PFSK-1 (cell line): ENCODE measurements at regions not wholly inside any gene's neighbourhood (a gene's known extent, or its start where the extent isn't known, plus 50 kb on each side); places are given as distances from the start of the nearest gene placed in this dataset.

ENCODE experiments used
- POLR2AphosphoS5 ChIP-seq: IDR thresholded peaks from 2 replicates; pipeline ENCODE4 v1.6.1; 2012; ENCODE audit warnings: low read depth, mild to moderate bottlenecking, control low read depth, low read length, moderate library complexity
- REST ChIP-seq, 2 experiments: IDR thresholded peaks; 2 replicates each; pipeline versions ENCODE4 v1.6.1 to v1.8.0; 2011 to 2012; ENCODE audit warnings: low read depth in 2 of 2, low read length in 2 of 2, control low read depth in 1 of 2, inconsistent platforms in 1 of 2, mild to moderate bottlenecking in 1 of 2, moderate library complexity in 1 of 2; ENCODE audit not compliant: insufficient read depth in 1 of 2

GRCh38 chr12:76250256-76250655 lies 98.0 kb downstream of the BBS10 start:
- TF ChIP-seq POLR2AphosphoS5 (no peak), REST (IDR thresholded peaks at IDR 0.05; ENCODE audit: insufficient read depth in 1 of 2, low read depth in 2 of 2, low read length in 2 of 2) (no peak)
